ENCODE measurements at regions not wholly inside any gene's neighbourhood (a gene's known extent, or its start where the extent isn't known, plus 50 kb on each side); places are given as distances from the start of the nearest gene placed in this dataset.

GRCh38 chr7:106517508-106517907, 143.4 kb downstream of the CCDC71L start:
- no peak for DNase-seq (ENCODE audit: low spot score)
- in situ Hi-C loops (cut with MboI; ENCODE audit: low pct_unique_long_range_greater_than_20kb, low sequenced_read_pairs, unreplicated experiment): no loop called here
- no peak for TF ChIP-seq CTCF (IDR thresholded peaks at IDR 0.05; ENCODE audit: extremely low read depth, insufficient read depth, missing control alignments)

GRCh38 chr7:106515321-106515720, 145.6 kb downstream of the CCDC71L start:
- no peak for DNase-seq (ENCODE audit: low spot score)
- in situ Hi-C loops (cut with MboI; ENCODE audit: low pct_unique_long_range_greater_than_20kb, low sequenced_read_pairs, unreplicated experiment): no loop called here
- no peak for TF ChIP-seq CTCF (IDR thresholded peaks at IDR 0.05; ENCODE audit: extremely low read depth, insufficient read depth, missing control alignments)

GRCh38 chr7:106514881-106515280, 146.1 kb downstream of the CCDC71L start:
- no peak for TF ChIP-seq CTCF (IDR thresholded peaks at IDR 0.05; ENCODE audit: extremely low read depth, insufficient read depth, missing control alignments)
- DNase-seq (ENCODE audit: low spot score): no peak
- in situ Hi-C loops (cut with MboI; ENCODE audit: low pct_unique_long_range_greater_than_20kb, low sequenced_read_pairs, unreplicated experiment): no loop called here

- in situ Hi-C loops (cut with MboI; ENCODE audit: low pct_unique_long_range_greater_than_20kb, low sequenced_read_pairs, unreplicated experiment): no loop called here
- no peak for DNase-seq (ENCODE audit: low spot score)
- no peak for TF ChIP-seq CTCF (IDR thresholded peaks at IDR 0.05; ENCODE audit: extremely low read depth, insufficient read depth, missing control alignments)
Observed at GRCh38 chr7:106512217-106512616, 148.7 kb downstream of the CCDC71L start.

- in situ Hi-C loops (cut with MboI; ENCODE audit: low pct_unique_long_range_greater_than_20kb, low sequenced_read_pairs, unreplicated experiment): no loop called here
- no peak for DNase-seq (ENCODE audit: low spot score)
- no peak for TF ChIP-seq CTCF (IDR thresholded peaks at IDR 0.05; ENCODE audit: extremely low read depth, insufficient read depth, missing control alignments)
Observed at GRCh38 chr7:106504645-106505044, 156.3 kb downstream of the CCDC71L start.

GRCh38 chr7:106504207-106504606, 156.8 kb downstream of the CCDC71L start:
- DNase-seq (ENCODE audit: low spot score): no peak
- no peak for TF ChIP-seq CTCF (IDR thresholded peaks at IDR 0.05; ENCODE audit: extremely low read depth, insufficient read depth, missing control alignments)
- in situ Hi-C loops (cut with MboI; ENCODE audit: low pct_unique_long_range_greater_than_20kb, low sequenced_read_pairs, unreplicated experiment): no loop called here

- no peak for TF ChIP-seq CTCF (IDR thresholded peaks at IDR 0.05; ENCODE audit: extremely low read depth, insufficient read depth, missing control alignments)
- no peak for DNase-seq (ENCODE audit: low spot score)
- in situ Hi-C loops (cut with MboI; ENCODE audit: low pct_unique_long_range_greater_than_20kb, low sequenced_read_pairs, unreplicated experiment): no loop called here
Observed at GRCh38 chr7:106503626-106504025, 157.3 kb downstream of the CCDC71L start.
